ENCODE measurements at regions not wholly inside any gene's neighbourhood (a gene's known extent, or its start where the extent isn't known, plus 50 kb on each side); places are given as distances from the start of the nearest gene placed in this dataset.

DNA sequence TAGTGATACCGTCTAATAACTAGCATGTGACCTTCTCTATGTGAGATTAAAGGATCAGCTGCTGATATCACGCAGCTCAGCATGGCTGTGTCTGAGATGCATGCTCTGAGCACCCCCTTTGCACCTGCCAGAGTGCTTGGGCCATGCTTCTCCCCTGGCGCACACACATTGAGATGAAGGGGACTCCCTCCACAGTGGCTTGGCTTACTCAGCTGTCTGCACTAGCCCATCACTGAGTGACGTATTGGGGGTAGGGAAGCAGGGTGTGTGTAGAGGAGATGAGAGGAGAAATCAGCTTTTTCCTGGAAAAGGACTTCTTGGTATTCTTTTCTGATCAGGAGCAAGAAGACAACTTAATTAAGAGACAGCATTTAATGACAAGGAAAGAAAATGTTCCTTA, 216.5 kb downstream of the BLID start:
- no peak for DNase-seq (ENCODE audit: low spot score)

DNA sequence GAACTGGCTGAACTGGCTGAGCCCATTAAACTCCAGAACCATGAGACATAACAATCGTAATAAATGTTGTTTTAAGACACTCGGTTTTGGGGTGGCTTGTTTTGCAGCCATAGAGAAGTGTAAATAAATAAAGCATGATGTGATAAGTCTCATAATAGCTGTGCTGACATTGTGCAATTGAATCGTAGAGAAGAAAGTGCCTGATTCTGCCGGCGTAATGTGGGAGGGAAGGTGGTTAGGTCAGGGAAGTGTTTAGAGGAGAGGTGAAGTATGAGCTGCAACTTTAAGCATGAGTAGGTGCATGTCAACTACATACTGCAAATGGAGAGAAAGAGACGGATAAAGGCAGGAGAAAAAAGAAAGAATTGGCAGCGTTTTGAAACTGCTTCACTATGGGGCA, 217.1 kb downstream of the BLID start:
- DNase-seq (ENCODE audit: low spot score): no peak

DNA sequence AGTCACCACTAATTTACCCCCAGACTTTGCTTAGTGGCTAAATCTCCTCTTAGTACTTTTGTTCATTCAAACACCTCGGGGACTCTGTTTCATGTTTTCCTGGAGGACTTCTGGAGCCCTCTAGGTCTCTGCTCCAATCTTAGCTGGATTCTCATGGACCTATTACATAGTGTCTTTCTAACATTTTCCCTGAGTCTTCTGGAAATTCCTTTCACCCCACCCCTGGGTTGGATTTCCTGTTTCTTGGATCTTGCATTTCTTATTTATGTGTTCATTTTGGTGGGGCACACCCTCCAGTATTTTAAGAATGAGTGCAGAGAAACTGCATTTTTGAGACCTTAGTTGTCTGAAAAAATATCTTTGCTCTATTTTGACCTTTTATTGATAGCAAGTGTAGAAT, 220.1 kb downstream of the BLID start:
- peak; percentile 78 for DNase-seq (ENCODE audit: low spot score)

DNA sequence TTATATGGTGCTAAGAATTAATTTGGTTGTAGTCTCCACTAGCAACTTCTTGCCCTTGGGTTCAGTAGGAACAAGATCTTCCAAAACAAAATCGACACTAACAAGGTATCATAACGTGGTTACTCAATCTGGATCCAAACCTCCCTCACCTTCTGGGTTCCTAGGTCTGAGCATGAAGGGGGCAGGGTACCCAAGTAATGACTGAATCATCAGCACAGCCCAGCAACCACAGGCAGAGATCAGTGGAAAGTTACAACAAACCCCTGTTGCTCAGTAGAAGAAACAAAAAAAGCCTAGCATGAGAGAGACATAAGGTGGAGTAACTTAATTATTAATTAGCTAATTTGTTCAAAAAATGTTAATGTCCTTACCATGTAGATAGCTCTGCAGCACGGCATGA, 221.4 kb downstream of the BLID start:
- peak; percentile 57 for DNase-seq (ENCODE audit: low spot score)

DNA sequence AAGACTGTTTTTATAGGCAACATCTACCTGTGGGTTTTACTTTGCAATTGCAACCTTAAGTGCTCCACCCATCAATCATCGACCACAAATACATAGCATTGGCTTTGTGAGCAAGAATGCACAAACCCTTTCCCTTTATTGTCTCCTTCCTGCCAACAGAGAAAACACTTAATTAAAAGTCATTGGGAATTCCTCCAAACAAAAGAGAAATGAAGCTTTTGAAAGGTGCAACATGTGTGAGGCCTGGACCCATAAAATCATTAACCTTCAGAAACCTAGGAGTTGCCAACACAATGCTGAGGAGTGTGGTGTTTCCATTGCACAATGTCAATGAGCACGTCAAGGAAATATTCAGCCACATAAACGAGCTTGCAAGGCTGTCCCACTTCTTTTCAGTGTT, 223.2 kb downstream of the BLID start:
- DNase-seq (ENCODE audit: low spot score): peak; percentile 38

DNA sequence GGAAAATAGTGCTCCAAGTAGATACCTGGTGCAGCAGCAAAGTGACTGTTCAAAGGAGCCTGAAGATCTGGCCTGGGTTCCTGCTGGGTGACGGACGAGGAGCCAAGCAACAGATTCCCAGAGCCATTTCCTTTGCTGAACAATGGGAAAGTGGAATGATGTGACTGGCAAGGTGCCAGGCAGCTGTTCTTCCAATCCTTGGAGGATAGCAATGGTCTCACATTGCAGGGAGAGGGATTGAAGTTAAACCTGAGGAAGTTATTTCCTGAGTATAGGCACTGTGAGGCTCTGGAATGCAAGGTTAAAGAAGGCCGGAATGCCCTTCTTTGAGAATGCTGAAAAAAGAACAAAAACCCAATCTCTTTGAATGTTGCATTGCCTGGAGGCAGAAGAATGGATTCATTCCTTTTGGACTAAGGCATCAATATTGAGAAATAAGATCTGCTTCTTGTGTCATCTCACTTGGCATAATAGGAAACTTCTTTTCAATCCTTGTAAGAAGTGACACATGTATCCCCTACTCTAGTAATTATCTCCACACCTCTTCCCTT, 223.8 kb downstream of the BLID start:
- peak; percentile 60 for DNase-seq (ENCODE audit: low spot score)

DNA sequence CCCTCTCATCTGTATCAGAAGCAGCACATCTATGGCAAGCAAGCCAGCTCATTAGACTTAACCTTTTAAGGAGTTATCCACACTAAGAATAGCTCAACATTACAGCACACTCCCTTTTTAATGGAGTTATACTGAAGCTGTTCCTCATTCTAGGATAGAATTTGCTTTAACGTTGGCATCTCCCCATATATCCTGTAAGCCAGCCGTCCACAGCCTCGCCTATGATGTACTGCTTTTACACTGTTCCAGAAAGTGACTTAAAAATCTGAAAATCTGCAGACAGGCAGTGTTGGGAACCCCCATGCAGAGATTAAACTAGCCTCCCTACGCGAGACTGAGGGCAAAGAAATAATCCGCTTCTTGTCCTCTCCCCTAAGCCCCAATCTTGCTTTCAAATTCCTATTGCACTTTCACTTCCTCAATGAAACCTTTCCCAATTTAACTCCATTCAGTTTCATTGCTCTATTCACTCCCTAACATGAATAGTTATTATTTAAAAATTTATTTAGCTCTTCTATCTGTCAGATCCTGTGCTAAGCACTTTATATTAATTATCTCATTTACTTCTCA, 225.0 kb downstream of the BLID start:
- DNase-seq (ENCODE audit: low spot score): no peak

DNA sequence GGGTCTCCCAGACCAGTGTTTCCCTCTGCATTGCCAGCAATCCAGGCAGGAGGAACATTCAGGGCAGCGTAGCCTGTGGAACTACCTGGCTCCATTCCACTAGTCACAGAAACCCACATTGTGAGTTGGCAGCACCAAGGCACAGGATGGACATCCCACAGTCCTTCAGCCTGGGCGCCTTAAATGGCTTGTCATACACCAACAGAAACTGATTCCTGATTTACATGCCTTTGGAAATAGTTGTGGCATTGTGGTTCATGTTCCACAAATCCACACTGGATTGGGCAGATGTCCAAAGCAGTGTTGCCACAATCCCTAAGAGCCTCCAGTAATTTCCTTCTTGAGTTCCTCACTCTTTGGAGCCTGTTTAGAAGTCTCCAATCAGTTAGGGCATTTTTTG, 225.6 kb downstream of the BLID start:
- DNase-seq (ENCODE audit: low spot score): peak; percentile 68

DNA sequence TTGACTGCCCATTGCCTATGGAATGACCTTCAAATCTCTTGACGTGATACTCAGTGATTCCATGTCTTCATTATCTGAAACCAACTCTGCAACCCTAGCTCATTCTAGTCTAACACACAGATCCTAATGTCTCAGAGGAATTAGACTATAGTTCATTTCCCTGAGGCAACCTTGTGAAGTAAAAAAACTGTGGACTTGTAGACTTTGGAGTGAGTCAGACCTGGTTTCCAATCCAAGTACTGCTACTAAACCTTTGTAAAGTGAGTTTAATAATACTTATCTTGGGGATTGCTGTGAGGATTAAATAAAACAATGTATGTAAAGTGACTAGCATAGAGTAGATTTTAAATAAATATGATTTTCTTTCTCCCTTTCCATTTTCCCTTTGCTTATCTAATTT, 226.1 kb downstream of the BLID start:
- DNase-seq (ENCODE audit: low spot score): peak; percentile 51

DNA sequence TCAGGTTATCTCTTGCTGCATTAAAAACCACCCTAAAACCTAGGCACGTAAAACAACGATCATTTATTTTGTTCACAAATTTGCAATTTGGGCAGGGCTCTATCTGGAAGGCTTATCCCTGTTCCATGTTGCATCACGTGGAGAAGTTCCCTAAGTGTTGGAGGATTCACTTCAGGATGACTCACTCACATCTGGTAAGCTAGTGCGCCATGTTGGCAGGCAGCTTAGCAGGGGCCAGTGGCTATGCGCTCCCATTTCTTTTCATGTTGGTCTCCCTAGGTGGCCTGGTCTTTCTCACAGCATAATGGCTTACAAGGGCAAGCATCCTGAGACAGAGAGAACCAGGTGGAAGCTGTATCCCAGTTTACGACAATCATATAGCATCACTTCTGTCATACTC, 226.8 kb downstream of the BLID start:
- no peak for DNase-seq (ENCODE audit: low spot score)

DNA sequence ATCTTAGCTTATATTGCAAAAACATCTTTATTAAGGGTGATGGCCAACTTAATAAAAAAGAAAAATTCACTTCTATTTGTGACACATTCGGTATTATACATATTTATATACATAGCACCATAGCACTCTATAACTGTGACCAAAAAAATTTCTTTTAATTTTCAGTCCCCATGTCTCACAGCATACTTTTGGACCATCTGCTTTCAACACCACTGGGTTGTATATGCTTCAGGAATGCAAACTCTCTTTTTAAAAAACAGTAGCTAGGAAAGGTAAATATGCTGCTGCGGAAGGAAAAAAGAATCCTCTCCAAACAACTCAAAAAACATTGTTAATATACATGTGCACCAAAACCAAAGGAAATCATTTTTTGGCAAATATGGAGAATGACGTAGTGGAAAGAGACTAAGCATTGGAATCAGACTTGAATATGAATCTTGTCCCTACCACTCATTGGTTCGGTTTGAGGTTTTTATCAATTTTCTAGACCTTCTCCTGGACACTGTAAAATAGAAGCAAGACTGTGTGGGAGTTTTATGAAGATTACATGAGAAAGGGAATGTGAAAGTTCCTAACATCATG, 227.9 kb downstream of the BLID start:
- DNase-seq (ENCODE audit: low spot score): no peak

DNA sequence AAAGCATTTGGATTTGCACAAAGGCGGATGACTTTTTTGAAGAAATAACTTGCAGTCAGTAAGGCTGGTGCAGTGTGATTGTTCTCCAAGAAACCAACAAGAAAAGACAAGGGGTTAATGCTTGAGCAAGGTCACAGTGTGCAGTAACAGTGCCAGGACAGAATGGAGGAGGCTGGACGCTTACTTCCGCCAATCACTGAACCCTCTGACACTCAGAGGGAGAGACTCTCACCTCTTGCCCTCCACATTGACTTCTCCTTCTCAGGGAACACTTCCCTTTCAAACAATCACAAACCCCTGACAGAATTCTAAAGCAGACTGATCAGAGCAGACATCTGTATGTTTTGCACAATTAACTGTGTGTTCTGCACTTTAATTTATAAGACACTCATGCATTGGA, 228.4 kb downstream of the BLID start:
- no peak for DNase-seq (ENCODE audit: low spot score)

DNA sequence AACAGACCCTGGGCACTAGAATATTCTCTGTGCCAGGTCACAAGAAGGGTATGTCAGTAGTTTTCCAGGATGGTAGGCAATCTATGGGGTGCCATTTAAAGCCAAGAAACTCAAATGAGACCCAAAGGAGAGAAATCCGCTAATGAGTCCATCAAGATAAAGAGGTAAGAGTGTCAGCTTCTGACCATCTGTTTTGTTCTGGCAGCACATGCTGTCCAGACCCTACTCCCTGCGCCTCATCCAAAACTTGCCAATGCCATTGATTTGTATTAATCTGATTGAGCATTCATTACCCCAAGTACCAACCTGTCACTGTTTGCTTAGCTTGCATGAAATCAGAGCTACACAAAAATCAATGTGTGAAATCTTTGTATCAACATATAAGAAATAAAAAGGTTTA, 229.0 kb downstream of the BLID start:
- no peak for DNase-seq (ENCODE audit: low spot score)

DNA sequence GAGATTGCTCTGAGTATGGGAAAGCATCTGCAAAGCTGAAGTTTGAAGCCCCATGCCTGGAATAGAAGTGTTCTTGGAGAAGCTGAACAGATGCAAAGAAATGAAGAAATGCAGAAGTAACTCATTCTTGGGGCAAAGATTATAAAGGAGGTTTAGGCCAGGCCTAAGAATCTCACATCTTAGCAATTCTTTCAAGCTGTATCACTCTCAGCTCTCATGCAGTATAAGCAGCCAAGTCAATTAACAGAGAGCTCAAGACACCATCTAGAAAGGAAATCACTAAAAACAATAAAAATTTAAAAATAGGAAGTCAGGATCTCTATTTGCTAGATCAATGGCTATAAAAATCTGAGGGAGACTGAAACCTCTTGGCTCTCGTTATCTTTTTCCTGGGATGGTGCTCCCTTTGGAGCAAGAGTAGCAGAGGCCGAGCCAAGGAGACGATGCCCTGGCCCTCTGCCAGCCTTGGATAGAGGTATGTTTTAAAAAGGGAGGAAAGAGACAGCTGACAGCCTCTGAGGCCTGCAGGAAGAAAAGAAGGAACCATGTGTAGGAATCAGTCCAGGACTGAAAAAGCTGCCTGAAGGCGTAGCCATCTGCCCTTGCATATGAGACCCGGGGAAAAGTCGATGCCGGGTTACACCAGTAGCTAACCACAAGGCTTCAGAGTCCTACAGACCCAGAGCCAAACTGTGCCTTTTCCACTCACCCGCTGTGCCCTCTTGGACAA, 229.8 kb downstream of the BLID start:
- DNase-seq (ENCODE audit: low spot score): no peak

DNA sequence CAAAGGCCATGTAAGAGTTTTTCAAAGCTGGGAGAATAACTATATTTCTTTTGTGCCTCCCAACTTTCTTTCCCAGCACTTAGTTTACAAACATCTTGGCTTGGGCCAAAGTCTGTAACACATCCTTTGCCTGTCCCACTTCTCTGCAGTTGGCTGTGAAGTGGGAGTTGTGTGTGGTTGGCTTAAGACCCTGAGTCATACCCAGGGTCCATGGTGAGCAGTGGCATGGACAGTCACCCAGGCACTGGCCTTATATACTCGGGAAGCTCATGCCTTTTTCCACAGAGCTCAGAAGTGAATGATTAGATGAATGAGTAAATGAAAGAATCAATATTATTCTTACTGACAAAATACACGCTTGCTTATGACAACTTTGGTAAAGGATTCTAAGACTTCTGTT, 231.4 kb downstream of the BLID start:
- no peak for DNase-seq (ENCODE audit: low spot score)

DNA sequence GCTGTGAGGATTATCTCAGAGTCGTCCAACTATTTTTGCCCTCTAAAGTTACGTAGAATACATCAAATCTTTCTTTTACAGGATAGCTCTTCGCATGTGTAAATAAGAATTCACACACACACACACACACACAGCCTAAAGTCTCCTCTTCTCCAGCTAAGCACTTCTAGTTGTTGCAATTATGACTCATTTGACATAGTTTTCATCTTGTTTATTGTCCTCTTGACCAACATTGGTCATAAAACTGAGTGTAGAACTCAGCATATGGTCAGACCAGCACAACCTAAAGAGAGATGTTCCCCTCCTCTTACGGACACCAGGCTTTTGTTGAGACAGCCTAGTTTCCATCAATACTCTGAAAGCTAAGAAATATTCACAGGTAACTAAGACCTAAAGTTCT, 234.2 kb downstream of the BLID start:
- peak; percentile 53 for DNase-seq (ENCODE audit: low spot score)

DNA sequence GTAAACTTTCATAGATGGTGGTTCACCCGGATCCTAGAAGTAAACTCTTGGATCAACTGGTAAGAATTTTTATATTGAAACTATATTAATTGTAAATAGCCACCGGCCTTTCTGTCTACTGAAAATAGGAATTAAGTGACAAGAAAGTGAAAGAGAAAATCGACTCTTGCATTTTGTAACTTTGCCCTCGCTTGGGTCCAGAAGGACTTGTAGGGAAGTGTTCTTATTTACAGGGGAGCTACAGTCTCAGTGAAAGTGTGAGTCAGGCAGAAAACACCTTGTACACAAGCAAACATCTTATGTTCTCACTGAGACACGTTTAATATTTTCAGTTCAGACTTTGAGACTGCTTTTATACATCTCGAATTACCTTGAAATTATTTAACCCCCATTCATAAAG, 238.9 kb downstream of the BLID start:
- DNase-seq (ENCODE audit: low spot score): no peak

DNA sequence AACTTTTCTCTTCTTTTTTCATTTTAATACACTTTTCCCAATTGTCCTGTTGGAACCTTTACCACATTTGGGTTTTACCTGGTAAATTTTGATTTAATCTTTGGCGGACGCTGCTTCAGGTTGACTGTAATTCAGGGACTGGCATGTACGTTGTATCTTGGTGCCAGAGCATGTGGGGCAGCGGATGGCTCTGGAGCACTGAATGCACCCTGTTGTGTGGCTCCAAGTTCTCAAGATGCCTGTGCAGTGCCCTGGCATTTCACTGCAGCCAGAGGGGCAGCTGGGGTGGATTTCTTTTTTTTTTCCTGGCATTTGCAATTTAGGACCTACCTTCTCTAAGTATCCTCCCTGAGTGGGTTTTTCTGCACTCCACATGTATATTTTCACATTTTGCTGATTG, 242.2 kb downstream of the BLID start:
- no peak for DNase-seq (ENCODE audit: low spot score)

DNA sequence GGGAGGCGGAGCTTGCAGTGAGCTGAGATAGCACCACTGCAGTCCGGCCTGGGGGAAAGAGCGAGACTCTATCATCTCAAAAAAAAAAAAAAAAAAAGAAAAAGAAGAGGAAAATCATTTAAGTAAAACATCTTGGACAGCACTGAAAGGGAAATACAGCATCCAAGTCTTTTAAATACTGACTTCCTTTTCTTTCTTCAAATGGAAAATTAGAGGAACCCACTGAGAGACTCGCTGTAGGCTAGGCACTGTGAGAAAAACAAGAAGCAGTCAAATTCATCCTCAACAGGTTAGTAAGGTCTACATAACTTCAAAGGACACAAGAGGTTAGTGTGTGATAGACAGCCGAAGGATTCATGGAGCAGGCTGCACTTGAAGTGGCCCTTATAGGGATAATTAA, 243.7 kb downstream of the BLID start:
- no peak for DNase-seq (ENCODE audit: low spot score)

DNA sequence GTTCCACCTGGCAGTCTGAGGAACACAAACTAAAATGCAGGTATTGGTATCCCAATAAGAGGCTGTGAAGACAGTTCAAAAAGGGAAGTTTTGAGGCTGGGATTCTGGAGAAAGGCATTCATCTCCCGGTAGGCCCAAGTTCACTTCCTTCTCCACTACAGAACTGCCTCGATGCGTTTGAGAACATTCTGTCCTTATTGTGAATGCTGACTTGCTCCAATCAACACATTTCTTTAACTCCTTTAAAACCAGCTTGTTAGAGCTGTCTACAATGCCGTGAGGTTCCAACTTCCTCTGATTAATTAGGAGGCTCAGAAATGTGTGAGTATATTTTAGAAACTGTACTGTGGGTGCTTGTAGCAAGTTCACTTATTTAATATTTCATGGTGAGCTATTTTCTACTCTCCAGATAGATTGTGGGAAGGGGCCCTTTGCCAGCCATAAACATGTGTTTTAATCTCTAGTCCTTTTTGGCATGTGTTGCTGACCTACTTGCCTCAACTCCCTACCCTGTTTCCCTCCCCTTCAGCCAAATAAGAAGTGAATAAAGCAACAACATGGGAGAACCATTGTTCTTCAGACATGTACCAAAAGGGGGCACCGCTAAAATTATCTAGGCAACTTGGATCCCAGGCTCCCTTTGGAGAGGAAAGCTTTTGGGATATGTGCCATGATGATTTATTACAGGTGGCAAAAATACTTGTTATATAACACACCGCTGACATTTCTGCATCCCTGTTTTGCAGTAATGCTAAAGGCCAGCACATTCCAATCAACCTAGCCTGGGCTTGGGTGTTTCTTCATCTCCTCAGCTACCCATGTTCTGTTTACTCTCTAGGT, 245.6 kb downstream of the BLID start:
- DNase-seq (ENCODE audit: low spot score): peak; percentile 25

DNA sequence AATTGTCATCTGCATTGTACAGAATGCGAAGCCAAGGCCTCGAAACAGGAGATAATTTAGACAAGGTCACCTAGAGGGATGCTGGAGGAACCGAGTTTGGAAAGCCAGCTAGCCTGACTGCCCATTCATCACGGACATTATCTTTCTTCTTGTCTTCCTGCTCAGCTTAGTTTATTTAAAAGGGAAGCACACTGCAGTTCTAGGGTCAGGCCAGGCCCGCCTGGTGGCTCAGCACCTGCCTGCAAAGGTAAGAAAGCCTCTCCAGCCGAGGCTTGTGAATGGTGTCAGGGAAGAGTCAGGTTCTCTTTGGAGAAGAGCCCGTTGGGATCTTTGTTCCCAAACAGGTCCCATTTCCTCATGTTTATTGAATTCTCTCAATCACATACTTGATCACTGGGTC, 246.5 kb downstream of the BLID start:
- DNase-seq (ENCODE audit: low spot score): no peak

DNA sequence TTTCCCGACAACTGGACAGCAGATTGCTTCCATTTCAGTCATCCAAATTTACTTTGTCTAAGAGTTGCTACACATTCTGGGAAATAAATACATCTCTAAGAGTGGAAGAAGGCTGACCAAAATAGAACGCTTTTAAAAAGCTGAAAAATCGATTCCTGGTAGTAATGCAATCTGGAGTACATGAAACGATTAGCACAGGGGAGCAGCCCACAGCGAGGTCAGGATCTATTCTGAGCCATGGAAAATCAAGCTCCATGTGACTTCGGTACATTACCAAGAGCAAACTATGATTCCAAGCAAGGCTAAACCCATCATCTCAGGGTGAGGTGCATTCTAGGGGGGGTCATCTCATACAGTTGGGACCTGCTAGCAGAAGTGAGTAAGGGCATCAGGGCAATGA, 249.3 kb downstream of the BLID start:
- no peak for DNase-seq (ENCODE audit: low spot score)

DNA sequence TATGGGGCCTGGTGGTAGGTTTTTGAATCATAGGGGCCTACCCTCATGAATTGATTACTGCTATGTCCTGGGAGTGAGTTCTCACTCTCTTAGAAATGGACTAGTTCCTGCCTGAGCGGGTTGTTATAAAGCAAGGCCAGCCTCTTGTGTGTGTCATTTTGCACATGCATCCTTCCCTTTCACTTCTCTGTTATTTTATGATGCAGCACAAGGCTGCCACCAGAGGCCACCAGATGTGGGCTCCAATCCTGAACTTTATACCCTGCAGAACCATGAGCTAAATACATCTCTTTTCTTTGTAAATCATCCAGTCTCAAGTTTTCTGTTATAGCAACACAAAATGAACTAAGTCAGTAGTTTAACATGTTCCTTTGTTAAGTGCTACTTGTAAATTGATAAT, 251.4 kb downstream of the BLID start:
- DNase-seq (ENCODE audit: low spot score): no peak
